Endothelial cell of umbilical vein (primary cell): ENCODE measurements at regions not wholly inside any gene's neighbourhood (a gene's known extent, or its start where the extent isn't known, plus 50 kb on each side); places are given as distances from the start of the nearest gene placed in this dataset.

Experiments used
- BruUV-seq: library from RNA; stranded (reverse); fragments of 400-500 nt; replicated peaks from 2 replicates; lab custom pipeline; 2021; lab: Mats Ljungman, UMichigan
- CTCF ChIA-PET: fragments of 300-600, 350-600 bp; sonication (Branson Sonifier 250); formaldehyde crosslinking; loops from one replicate; lab custom pipeline; 2021; ENCODE audit warnings: antibody characterized with exemption, inconsistent platforms; lab: Charles Lee
- POLR2A ChIA-PET: fragments of 300-600, 350-600 bp; sonication (Branson Sonifier 250); formaldehyde crosslinking; loops from one replicate; lab custom pipeline; 2021; ENCODE audit warnings: antibody characterized with exemption, inconsistent platforms; lab: Charles Lee
- DNase-seq: peaks from one replicate; pipeline ENCODE4 v3.0.0-alpha.2; 2011; ENCODE audit warnings: low read depth, low spot score
- FAIRE-seq: peaks from 2 replicates; lab custom pipeline; 2011; peaks lifted over from hg19 to GRCh38; lab: Jason Lieb, UNC
- H2AFZ ChIP-seq: 2 replicates; pipeline ENCODE4 v1.6.0; 2012; ENCODE audit warnings: low read depth, low read length, control low read depth, inconsistent platforms
- H3K27ac ChIP-seq: 2 replicates; pipeline ENCODE4 v1.5.1; 2011; ENCODE audit warnings: low read depth, mild to moderate bottlenecking, control low read depth, low read length, moderate library complexity; ENCODE audit not compliant: insufficient read depth
- H3K27me3 ChIP-seq, 2 experiments: 2 replicates each; pipeline versions ENCODE4 v1.6.0 to v1.6.1; 2011; ENCODE audit warnings: low read length in 2 of 2, mixed read lengths in 1 of 2; ENCODE audit not compliant: control insufficient read depth in 2 of 2, insufficient read depth in 2 of 2
- H3K36me3 ChIP-seq, 2 experiments: 2 replicates in 1 of 2; 3 replicates in 1 of 2; pipeline ENCODE4 v1.5.1; 2011; ENCODE audit warnings: low read length in 2 of 2, mild to moderate bottlenecking in 1 of 2, moderate library complexity in 1 of 2; ENCODE audit not compliant: control insufficient read depth in 2 of 2, insufficient read depth in 2 of 2; ENCODE audit errors: extremely low read depth in 1 of 2
- H3K4me1 ChIP-seq: 3 replicates; pipeline ENCODE4 v1.5.1; 2011; ENCODE audit warnings: mild to moderate bottlenecking, low read length; ENCODE audit not compliant: control insufficient read depth, insufficient read depth; ENCODE audit errors: extremely low read depth
- H3K4me2 ChIP-seq: 2 replicates; pipeline ENCODE4 v1.6.1; 2011; ENCODE audit warnings: low read length, control low read depth, mixed read lengths; ENCODE audit not compliant: insufficient read depth
- H3K4me3 ChIP-seq, 3 experiments: fragments of 200-600 bp in 1 of 3; sonication (generic), shearing (Covaris generic) in 1 of 3; replicated peaks in 1 of 3; 2 replicates each; pipeline ENCODE4 v1.5.1; 2011 to 2016; ENCODE audit warnings: control low read depth in 3 of 3, low read length in 3 of 3, mild to moderate bottlenecking in 2 of 3, inconsistent platforms in 1 of 3, low read depth in 1 of 3, moderate library complexity in 1 of 3; ENCODE audit not compliant: insufficient read depth in 1 of 3
- H3K79me2 ChIP-seq: 2 replicates; pipeline ENCODE4 v1.6.0; 2012; ENCODE audit warnings: low read length, inconsistent platforms; ENCODE audit not compliant: control insufficient read depth, insufficient read depth
- H3K9ac ChIP-seq: replicated peaks from 2 replicates; pipeline ENCODE3; 2011; ENCODE audit warnings: low read length, control low read depth; ENCODE audit not compliant: insufficient read depth; ENCODE audit errors: extremely low read depth
- H3K9me1 ChIP-seq: replicated peaks from 3 replicates; pipeline ENCODE4 v1.6.0; 2011; ENCODE audit warnings: mild to moderate bottlenecking, low read length; ENCODE audit not compliant: control insufficient read depth, insufficient read depth; ENCODE audit errors: extremely low read depth
- H3K9me3 ChIP-seq: replicated peaks from 2 replicates; pipeline ENCODE4 v1.5.1; 2012; ENCODE audit warnings: low read length, inconsistent platforms; ENCODE audit not compliant: control insufficient read depth, insufficient read depth
- H4K20me1 ChIP-seq: replicated peaks from 2 replicates; pipeline ENCODE3; 2011; ENCODE audit warnings: mild to moderate bottlenecking, low read length; ENCODE audit not compliant: control insufficient read depth, insufficient read depth; ENCODE audit errors: extremely low read depth
- EZH2 ChIP-seq: IDR thresholded peaks from 2 replicates; pipeline ENCODE4 v1.6.1; 2012; ENCODE audit warnings: borderline replicate concordance, low read depth, mild to moderate bottlenecking, moderate library complexity, low read length, inconsistent platforms; ENCODE audit not compliant: severe bottlenecking
- FOS ChIP-seq: IDR thresholded peaks from 2 replicates; pipeline ENCODE4 v1.6.1; 2011; ENCODE audit warnings: mild to moderate bottlenecking, low read length, moderate library complexity, borderline replicate concordance; ENCODE audit not compliant: insufficient read depth
- GATA2 ChIP-seq: IDR thresholded peaks from 2 replicates; pipeline ENCODE4 v1.7.0; 2011; ENCODE audit warnings: low read depth, mild to moderate bottlenecking, moderate library complexity, mixed read lengths, low read length; ENCODE audit not compliant: insufficient read length, insufficient read depth
- JUN ChIP-seq: IDR thresholded peaks from 2 replicates; pipeline ENCODE4 v1.6.1; 2011; ENCODE audit warnings: borderline replicate concordance, low read depth; ENCODE audit not compliant: insufficient read length, insufficient read depth
- MYC ChIP-seq: IDR thresholded peaks from one replicate; pipeline ENCODE4 v1.6.1; 2011; ENCODE audit warnings: mild to moderate bottlenecking, low read depth, low read length
- POLR2A ChIP-seq: IDR thresholded peaks from 2 replicates; pipeline ENCODE4 v1.6.1; 2012; ENCODE audit warnings: low read depth, mild to moderate bottlenecking, control low read depth, low read length
- POLR2AphosphoS5 ChIP-seq: IDR thresholded peaks from 2 replicates; pipeline ENCODE4 v1.6.1; 2012; ENCODE audit warnings: low read depth, mild to moderate bottlenecking, control low read depth, low read length, moderate library complexity; ENCODE audit not compliant: insufficient read depth
- dilution Hi-C: fragments of 300-500 bp; cut with MboI; formaldehyde crosslinking; loops from one replicate; pipeline ENCODE4 v1.15.0; 2019; ENCODE audit warnings: low sequenced_read_pairs; ENCODE audit not compliant: extremely low pct_ligation_motif_present
- intact Hi-C: fragments of 100-400 bp; cut with micrococcal nuclease; formaldehyde crosslinking; loops from one replicate; pipeline ENCODE4 v1.10.0; 2022
- TF ChIP-seq, protein P1 (sequence below): IDR thresholded peaks from 2 replicates; pipeline ENCODE4 v1.6.1; 2011; ENCODE audit not compliant: insufficient read depth, insufficient read length
- TF ChIP-seq, protein P2 (sequence below), 2 donors: IDR thresholded peaks; 1 replicate in 1 of 2; 2 replicates in 1 of 2; pipeline ENCODE4 v1.5.1; 2011; ENCODE audit warnings: low read length in 2 of 2, mild to moderate bottlenecking in 2 of 2, moderate library complexity in 2 of 2, control low read depth in 1 of 2, inconsistent platforms in 1 of 2, low read depth in 1 of 2; ENCODE audit not compliant: insufficient read depth in 1 of 2; ENCODE audit errors: extremely low read depth in 1 of 2

DNA sequence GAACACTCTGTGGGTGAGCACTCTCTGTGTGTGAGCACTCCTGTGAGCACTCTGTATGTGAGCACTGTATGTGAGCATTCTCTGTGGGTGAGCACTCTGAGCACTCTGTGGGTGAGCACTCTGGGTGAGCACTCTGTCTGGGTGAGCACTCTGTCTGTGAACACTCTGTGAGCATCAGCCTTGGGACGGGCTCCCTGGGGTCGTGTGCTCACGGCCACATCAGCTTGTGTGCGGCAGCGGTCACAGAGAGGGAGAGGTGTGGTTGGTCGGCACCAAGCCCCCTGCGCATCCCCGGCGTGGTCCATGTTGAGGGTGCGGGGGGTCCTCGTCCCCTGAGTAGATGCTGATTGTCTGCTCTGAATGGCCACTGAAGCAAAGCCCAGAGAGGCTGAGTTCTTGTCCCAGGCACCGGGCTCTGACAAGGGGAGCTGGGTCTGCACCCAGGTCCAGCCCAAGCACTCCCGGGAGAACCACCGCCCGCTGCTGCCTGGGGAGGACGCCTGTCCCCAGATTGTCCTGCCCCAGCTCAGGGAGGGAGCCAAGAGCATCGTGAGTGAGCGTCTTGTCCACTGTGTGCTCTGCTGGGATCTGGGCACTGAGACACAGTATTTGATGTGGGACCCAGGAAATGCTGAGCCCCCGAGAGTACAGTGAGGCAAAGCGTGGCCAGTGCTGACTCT, 143.7 kb downstream of the DNAJB6 start:
- dilution Hi-C loops = no loop called here
- Histone ChIP-seq H3K4me2 (no peak overlapping the region), H3K36me3 (no peaks in the 10 kb centered on the region), H3K4me3 (no peak overlapping the region), H3K9ac (no peak overlapping the region), H3K79me2 (no peaks in the 10 kb centered on the region), H2AFZ (no peak overlapping the region), H4K20me1 (no peaks in the 10 kb centered on the region), H3K4me1 (no peaks in the 10 kb centered on the region), H3K9me1 (no peaks in the 10 kb centered on the region), H3K9me3 (no peaks in the 10 kb centered on the region), H3K27me3 (no peaks in the 10 kb centered on the region), H3K27ac (no peak overlapping the region)
- intact Hi-C loops = no loop called here
- CTCF ChIA-PET = no interaction called here
- DNase-seq (no peak), FAIRE-seq (no peak)
- TF ChIP-seq EZH2 = no peak
- TF ChIP-seq POLR2A = no peak
- TF ChIP-seq GATA2 = no peak
- TF ChIP-seq, protein P1, sequence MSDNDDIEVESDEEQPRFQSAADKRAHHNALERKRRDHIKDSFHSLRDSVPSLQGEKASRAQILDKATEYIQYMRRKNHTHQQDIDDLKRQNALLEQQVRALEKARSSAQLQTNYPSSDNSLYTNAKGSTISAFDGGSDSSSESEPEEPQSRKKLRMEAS = no peak
- TF ChIP-seq, protein P2, sequence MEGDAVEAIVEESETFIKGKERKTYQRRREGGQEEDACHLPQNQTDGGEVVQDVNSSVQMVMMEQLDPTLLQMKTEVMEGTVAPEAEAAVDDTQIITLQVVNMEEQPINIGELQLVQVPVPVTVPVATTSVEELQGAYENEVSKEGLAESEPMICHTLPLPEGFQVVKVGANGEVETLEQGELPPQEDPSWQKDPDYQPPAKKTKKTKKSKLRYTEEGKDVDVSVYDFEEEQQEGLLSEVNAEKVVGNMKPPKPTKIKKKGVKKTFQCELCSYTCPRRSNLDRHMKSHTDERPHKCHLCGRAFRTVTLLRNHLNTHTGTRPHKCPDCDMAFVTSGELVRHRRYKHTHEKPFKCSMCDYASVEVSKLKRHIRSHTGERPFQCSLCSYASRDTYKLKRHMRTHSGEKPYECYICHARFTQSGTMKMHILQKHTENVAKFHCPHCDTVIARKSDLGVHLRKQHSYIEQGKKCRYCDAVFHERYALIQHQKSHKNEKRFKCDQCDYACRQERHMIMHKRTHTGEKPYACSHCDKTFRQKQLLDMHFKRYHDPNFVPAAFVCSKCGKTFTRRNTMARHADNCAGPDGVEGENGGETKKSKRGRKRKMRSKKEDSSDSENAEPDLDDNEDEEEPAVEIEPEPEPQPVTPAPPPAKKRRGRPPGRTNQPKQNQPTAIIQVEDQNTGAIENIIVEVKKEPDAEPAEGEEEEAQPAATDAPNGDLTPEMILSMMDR (IDR thresholded peaks at IDR 0.05; ENCODE audit: extremely low read depth in 1 of 2, insufficient read depth in 1 of 2, low read depth in 1 of 2, low read length in 2 of 2) = no peak
- no peak for TF ChIP-seq FOS
- no peak for TF ChIP-seq JUN
- TF ChIP-seq POLR2AphosphoS5 = no peak
- TF ChIP-seq MYC = no peak
- BruUV-seq = no TSS peak
- POLR2A ChIA-PET = no interaction called here
